ENCODE measurements at regions not wholly inside any gene's neighbourhood (a gene's known extent, or its start where the extent isn't known, plus 50 kb on each side); places are given as distances from the start of the nearest gene placed in this dataset.

- TF ChIP-seq EP300 (IDR thresholded peaks at IDR 0.05; ENCODE audit: borderline replicate concordance), result no peak
- no peak for TF ChIP-seq CEBPB (IDR thresholded peaks at IDR 0.05)
- no peak for TF ChIP-seq YY1 (IDR thresholded peaks at IDR 0.05; ENCODE audit: low read depth)
- TF ChIP-seq MAX (IDR thresholded peaks at IDR 0.05), result no peak
- no peak for TF ChIP-seq TCF12 (IDR thresholded peaks at IDR 0.05; ENCODE audit: low read depth)
- no peak for TF ChIP-seq RAD21 (IDR thresholded peaks at IDR 0.05; ENCODE audit: low read depth)
- TF ChIP-seq, protein P1, sequence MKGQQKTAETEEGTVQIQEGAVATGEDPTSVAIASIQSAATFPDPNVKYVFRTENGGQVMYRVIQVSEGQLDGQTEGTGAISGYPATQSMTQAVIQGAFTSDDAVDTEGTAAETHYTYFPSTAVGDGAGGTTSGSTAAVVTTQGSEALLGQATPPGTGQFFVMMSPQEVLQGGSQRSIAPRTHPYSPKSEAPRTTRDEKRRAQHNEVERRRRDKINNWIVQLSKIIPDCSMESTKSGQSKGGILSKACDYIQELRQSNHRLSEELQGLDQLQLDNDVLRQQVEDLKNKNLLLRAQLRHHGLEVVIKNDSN (IDR thresholded peaks at IDR 0.05), result no peak
- TF ChIP-seq EGR1 (IDR thresholded peaks at IDR 0.05), result no peak
- TF ChIP-seq REST (IDR thresholded peaks at IDR 0.05; ENCODE audit: low read depth), result no peak
- TF ChIP-seq CREB1 (IDR thresholded peaks at IDR 0.05; ENCODE audit: low read depth), result no peak
- no peak for TF ChIP-seq TAF1 (IDR thresholded peaks at IDR 0.05; ENCODE audit: low read depth)
These were observed 247.7 kb downstream of the SS18 start for GRCh38 chr18:25842665-25843064.

Measured in Ishikawa (cell line).